ENCODE measurements at regions not wholly inside any gene's neighbourhood (a gene's known extent, or its start where the extent isn't known, plus 50 kb on each side); places are given as distances from the start of the nearest gene placed in this dataset.

DNA sequence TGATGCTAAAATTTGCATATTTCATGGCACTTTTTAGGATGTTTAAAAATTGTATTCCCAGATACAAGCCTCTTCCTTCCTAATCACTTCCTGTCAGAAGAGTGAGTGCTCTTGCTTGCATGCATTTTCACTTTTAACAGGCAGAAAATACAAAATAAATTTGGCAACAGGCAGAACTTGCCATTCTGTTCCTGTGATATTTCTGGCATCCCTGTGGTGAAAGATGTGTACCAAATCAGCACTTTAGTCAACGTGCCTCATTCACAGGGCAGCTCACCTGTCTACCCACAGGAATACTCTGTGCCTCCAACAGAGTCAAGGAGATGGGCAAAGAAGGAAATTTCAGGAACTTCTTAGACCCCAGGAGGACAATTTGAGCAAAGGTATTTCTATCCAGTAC is 360.9 kb downstream of the AKAIN1 start:
- peaks cover 0 to under 1% (median 0%) of the 10 kb centered on the region in 3 donors for H3K9me3 ChIP-seq (ENCODE audit: control insufficient read depth in 2 of 3, insufficient read depth in 1 of 3, low read length in 3 of 3)
- FAIRE-seq (no peak), DNase-seq (no peak)
- H3K27me3 ChIP-seq (ENCODE audit: control insufficient read depth, insufficient read depth, low read length), result no peaks in the 10 kb centered on the region
- H3K9ac ChIP-seq (ENCODE audit: low read length in 3 of 3), result no peak overlapping the region
- no peak overlapping the region for H3K27ac ChIP-seq (ENCODE audit: low read depth in 2 of 2, low read length in 2 of 2)
- TF ChIP-seq, protein P1, sequence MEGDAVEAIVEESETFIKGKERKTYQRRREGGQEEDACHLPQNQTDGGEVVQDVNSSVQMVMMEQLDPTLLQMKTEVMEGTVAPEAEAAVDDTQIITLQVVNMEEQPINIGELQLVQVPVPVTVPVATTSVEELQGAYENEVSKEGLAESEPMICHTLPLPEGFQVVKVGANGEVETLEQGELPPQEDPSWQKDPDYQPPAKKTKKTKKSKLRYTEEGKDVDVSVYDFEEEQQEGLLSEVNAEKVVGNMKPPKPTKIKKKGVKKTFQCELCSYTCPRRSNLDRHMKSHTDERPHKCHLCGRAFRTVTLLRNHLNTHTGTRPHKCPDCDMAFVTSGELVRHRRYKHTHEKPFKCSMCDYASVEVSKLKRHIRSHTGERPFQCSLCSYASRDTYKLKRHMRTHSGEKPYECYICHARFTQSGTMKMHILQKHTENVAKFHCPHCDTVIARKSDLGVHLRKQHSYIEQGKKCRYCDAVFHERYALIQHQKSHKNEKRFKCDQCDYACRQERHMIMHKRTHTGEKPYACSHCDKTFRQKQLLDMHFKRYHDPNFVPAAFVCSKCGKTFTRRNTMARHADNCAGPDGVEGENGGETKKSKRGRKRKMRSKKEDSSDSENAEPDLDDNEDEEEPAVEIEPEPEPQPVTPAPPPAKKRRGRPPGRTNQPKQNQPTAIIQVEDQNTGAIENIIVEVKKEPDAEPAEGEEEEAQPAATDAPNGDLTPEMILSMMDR (IDR thresholded peaks at IDR 0.05; ENCODE audit: borderline replicate concordance, extremely low read depth, insufficient read depth), result no peak
- H3K4me1 ChIP-seq (ENCODE audit: control insufficient read depth in 2 of 3, insufficient read depth in 2 of 3, low read depth in 1 of 3, low read length in 3 of 3), result no peaks in the 10 kb centered on the region
- H3K4me3 ChIP-seq (ENCODE audit: low read length in 3 of 3), result no peak overlapping the region
- intact Hi-C loops (cut with DNase I), result no loop called here
- H3K36me3 ChIP-seq (ENCODE audit: control insufficient read depth in 2 of 3, insufficient read depth in 3 of 3, low read length in 3 of 3), result no peaks in the 10 kb centered on the region

DNA sequence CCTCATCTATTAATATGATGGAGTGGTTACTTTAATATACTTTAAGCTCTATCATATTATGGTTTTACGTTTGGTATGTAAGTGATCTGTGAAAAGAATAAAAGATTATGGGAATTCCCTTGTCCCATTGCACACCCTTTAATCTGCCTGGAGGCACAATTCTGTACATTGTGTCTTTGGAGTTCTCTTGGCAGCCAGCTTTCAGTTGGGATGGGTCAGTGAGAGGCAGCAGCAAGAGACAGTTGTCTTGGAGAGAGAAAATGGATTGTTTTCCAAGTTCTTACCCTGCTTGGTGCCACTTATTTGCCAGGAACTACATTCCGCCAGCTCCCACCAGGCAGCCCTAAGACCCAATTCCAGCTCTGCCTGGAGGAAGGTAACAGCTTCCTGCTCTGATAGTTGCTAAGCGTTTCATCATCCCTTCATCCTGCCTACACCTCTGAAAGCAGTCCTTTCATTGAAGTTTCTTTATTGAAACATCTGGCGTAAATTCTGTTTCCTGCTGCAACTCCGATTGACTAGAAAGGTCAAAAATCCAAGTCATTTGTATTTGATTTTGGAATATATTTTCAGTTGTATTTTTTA is 365.2 kb downstream of the AKAIN1 start:
- Histone ChIP-seq H3K4me1 (ENCODE audit: control insufficient read depth in 2 of 3, insufficient read depth in 2 of 3, low read depth in 1 of 3, low read length in 3 of 3) (no peaks in the 10 kb centered on the region), H3K27ac (ENCODE audit: low read depth in 2 of 2, low read length in 2 of 2) (no peak overlapping the region), H3K9me3 (ENCODE audit: control insufficient read depth in 2 of 3, insufficient read depth in 1 of 3, low read length in 3 of 3) (no peaks in the 10 kb centered on the region), H3K9ac (ENCODE audit: low read length in 3 of 3) (no peak overlapping the region), H3K36me3 (ENCODE audit: control insufficient read depth in 2 of 3, insufficient read depth in 3 of 3, low read length in 3 of 3) (no peaks in the 10 kb centered on the region), H3K27me3 (ENCODE audit: control insufficient read depth, insufficient read depth, low read length) (no peaks in the 10 kb centered on the region), H3K4me3 (ENCODE audit: low read length in 3 of 3) (no peak overlapping the region)
- intact Hi-C loops (cut with DNase I), result no loop called here
- DNase-seq (no peak), FAIRE-seq (no peak)
- TF ChIP-seq, protein P1 (IDR thresholded peaks at IDR 0.05; ENCODE audit: borderline replicate concordance, extremely low read depth, insufficient read depth), result no peak

DNA sequence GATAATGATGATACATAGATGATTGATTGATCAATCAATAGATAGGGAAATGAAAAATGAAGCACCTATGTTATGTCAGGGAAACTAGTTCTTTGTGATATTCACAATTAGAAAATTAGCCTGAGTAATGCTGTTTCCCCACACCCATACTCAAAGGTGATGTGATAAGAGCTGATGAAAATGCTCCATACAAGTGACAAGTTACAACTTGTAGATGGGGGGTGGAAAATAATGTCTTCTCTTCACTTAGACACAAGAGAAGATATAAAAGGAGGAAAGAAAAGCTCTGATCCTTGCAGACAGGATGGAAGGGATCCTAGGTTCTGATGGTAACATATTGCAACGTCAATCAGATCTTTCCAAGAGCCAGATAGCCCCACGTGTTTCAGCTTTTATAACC is 365.9 kb downstream of the AKAIN1 start:
- Histone ChIP-seq H3K27me3 (ENCODE audit: control insufficient read depth, insufficient read depth, low read length) (no peaks in the 10 kb centered on the region), H3K4me3 (ENCODE audit: low read length in 3 of 3) (no peak overlapping the region), H3K9ac (ENCODE audit: low read length in 3 of 3) (no peak overlapping the region), H3K9me3 (ENCODE audit: control insufficient read depth in 2 of 3, insufficient read depth in 1 of 3, low read length in 3 of 3) (no peaks in the 10 kb centered on the region), H3K36me3 (ENCODE audit: control insufficient read depth in 2 of 3, insufficient read depth in 3 of 3, low read length in 3 of 3) (no peaks in the 10 kb centered on the region), H3K4me1 (ENCODE audit: control insufficient read depth in 2 of 3, insufficient read depth in 2 of 3, low read depth in 1 of 3, low read length in 3 of 3) (no peaks in the 10 kb centered on the region), H3K27ac (ENCODE audit: low read depth in 2 of 2, low read length in 2 of 2) (no peak overlapping the region)
- intact Hi-C loops (cut with DNase I), result no loop called here
- DNase-seq, result no peak
- FAIRE-seq, result no peak
- TF ChIP-seq, protein P1 (IDR thresholded peaks at IDR 0.05; ENCODE audit: borderline replicate concordance, extremely low read depth, insufficient read depth), result no peak

DNA sequence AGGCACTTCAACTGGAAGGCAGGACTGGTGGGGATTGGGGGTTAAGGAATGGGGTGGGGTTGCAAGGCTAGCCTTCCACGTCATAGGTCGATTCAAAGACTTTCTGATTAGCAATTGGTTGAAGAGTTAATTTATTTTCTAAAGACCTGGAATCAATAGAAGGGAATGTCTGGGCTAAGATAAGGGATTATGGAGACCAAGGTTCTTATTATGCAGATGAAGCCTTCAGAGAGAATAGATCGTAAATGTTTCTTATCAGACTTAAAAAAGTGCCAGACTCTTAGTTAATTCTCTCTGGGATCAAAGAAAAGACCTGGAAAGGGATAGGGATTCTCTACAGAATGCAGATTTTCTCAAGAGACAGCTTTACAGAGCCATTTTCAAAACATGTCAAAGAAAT is 368.0 kb upstream of the DLGAP1 start:
- Histone ChIP-seq H3K4me3 (ENCODE audit: low read length in 3 of 3) (no peak overlapping the region), H3K9me3 (ENCODE audit: control insufficient read depth in 2 of 3, insufficient read depth in 1 of 3, low read length in 3 of 3) (no peaks in the 10 kb centered on the region), H3K9ac (ENCODE audit: low read length in 3 of 3) (no peak overlapping the region), H3K4me1 (ENCODE audit: control insufficient read depth in 2 of 3, insufficient read depth in 2 of 3, low read depth in 1 of 3, low read length in 3 of 3) (no peaks in the 10 kb centered on the region), H3K27ac (ENCODE audit: low read depth in 2 of 2, low read length in 2 of 2) (no peak overlapping the region), H3K36me3 (ENCODE audit: control insufficient read depth in 2 of 3, insufficient read depth in 3 of 3, low read length in 3 of 3) (no peaks in the 10 kb centered on the region), H3K27me3 (ENCODE audit: control insufficient read depth, insufficient read depth, low read length) (no peaks in the 10 kb centered on the region)
- TF ChIP-seq, protein P1 (IDR thresholded peaks at IDR 0.05; ENCODE audit: borderline replicate concordance, extremely low read depth, insufficient read depth), result no peak
- DNase-seq, result no peak
- FAIRE-seq, result no peak
- intact Hi-C loops (cut with DNase I), result no loop called here
